ENCODE measurements at regions not wholly inside any gene's neighbourhood (a gene's known extent, or its start where the extent isn't known, plus 50 kb on each side); places are given as distances from the start of the nearest gene placed in this dataset.

DNA sequence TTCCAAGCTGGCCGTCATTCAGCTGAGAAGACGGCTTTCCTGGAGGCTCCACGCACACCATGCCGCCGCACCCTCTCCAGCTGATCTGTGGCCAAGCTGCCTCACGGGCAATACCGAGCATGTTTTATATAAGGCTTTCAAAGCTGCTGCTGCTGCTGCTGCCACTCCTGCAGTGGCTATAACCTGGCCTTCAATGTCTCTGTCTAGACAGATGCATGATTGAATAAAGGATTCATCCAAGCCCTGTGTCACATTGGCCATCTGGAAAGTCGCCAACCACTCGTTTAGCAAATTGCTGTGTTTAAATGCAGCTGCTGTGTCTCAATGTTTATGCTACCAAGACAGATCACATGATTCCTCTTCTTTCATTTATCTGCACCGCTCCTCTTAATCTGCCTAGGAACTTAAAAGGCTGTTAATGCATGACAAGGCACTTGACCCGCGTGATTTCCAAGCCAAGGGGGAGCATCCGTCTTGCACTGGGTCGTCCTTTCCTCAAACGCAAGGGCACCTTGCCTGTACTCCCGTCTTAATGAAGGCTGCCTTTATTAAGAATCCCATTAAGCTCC lies 114.3 kb downstream of the TEX26 start:
- TF ChIP-seq, protein P1, sequence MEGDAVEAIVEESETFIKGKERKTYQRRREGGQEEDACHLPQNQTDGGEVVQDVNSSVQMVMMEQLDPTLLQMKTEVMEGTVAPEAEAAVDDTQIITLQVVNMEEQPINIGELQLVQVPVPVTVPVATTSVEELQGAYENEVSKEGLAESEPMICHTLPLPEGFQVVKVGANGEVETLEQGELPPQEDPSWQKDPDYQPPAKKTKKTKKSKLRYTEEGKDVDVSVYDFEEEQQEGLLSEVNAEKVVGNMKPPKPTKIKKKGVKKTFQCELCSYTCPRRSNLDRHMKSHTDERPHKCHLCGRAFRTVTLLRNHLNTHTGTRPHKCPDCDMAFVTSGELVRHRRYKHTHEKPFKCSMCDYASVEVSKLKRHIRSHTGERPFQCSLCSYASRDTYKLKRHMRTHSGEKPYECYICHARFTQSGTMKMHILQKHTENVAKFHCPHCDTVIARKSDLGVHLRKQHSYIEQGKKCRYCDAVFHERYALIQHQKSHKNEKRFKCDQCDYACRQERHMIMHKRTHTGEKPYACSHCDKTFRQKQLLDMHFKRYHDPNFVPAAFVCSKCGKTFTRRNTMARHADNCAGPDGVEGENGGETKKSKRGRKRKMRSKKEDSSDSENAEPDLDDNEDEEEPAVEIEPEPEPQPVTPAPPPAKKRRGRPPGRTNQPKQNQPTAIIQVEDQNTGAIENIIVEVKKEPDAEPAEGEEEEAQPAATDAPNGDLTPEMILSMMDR (IDR thresholded peaks at IDR 0.05) = no peak
- no peak for TF ChIP-seq POLR2A (IDR thresholded peaks at IDR 0.05)

Measured in stomach (tissue), 4 donors.